Adipocyte (in vitro differentiated cells): ENCODE measurements at regions not wholly inside any gene's neighbourhood (a gene's known extent, or its start where the extent isn't known, plus 50 kb on each side); places are given as distances from the start of the nearest gene placed in this dataset.

Source experiments
- DNase-seq: peaks from one replicate; pipeline ENCODE4 v3.0.0-alpha.2; 2015; ENCODE audit warnings: low read depth
- H3K27me3 ChIP-seq: replicated peaks from 2 replicates; pipeline ENCODE4 v1.7.0; 2013; ENCODE audit warnings: mild to moderate bottlenecking, low read length, moderate library complexity; ENCODE audit not compliant: control insufficient read depth, insufficient read depth
- H3K36me3 ChIP-seq: 2 replicates; pipeline ENCODE4 v1.7.0; 2013; ENCODE audit warnings: low read length, mild to moderate bottlenecking, moderate library complexity; ENCODE audit not compliant: control insufficient read depth, insufficient read depth, severe bottlenecking
- H3K4me1 ChIP-seq: 2 replicates; pipeline ENCODE4 v1.7.0; 2013; ENCODE audit warnings: mild to moderate bottlenecking, low read length, moderate library complexity; ENCODE audit not compliant: control insufficient read depth, insufficient read depth
- H3K4me3 ChIP-seq: 2 replicates; pipeline ENCODE4 v1.7.0; 2013; ENCODE audit warnings: mild to moderate bottlenecking, low read length, moderate library complexity
- H3K9ac ChIP-seq: 2 replicates; pipeline ENCODE4 v1.7.0; 2013; ENCODE audit warnings: mild to moderate bottlenecking, low read length, moderate library complexity
- H3K9me3 ChIP-seq: 2 replicates; pipeline ENCODE4 v1.7.0; 2013; ENCODE audit warnings: mild to moderate bottlenecking, low read length, moderate library complexity; ENCODE audit not compliant: control insufficient read depth

- Histone ChIP-seq H3K4me3 (no peak overlapping the region), H3K27me3 (no peaks in the 10 kb centered on the region), H3K36me3 (no peaks in the 10 kb centered on the region), H3K9ac (peak overlapping the region; percentile 65), H3K9me3 (no peaks in the 10 kb centered on the region), H3K4me1 (peaks cover 11% of the 10 kb centered on the region)
- no peak for DNase-seq
Measured at GRCh38 chr4:24417206-24417605, 167.1 kb downstream of the DHX15 start.

GRCh38 chr4:24416293-24416692, 168.1 kb downstream of the DHX15 start:
- Histone ChIP-seq H3K36me3 (no peaks in the 10 kb centered on the region), H3K27me3 (no peaks in the 10 kb centered on the region), H3K4me3 (no peak overlapping the region), H3K9ac (peak overlapping the region; percentile 65), H3K4me1 (peaks cover 11% of the 10 kb centered on the region), H3K9me3 (no peaks in the 10 kb centered on the region)
- DNase-seq = no peak

GRCh38 chr4:24413311-24413784, 171.0 kb downstream of the DHX15 start:
- no peaks in the 10 kb centered on the region for H3K27me3 ChIP-seq
- H3K4me3 ChIP-seq = no peak overlapping the region
- H3K4me1 ChIP-seq = peaks cover 11% of the 10 kb centered on the region
- DNase-seq = no peak
- H3K36me3 ChIP-seq = no peaks in the 10 kb centered on the region
- no peak overlapping the region for H3K9ac ChIP-seq
- no peaks in the 10 kb centered on the region for H3K9me3 ChIP-seq

GRCh38 chr4:24411806-24412205, 172.5 kb downstream of the DHX15 start:
- H3K9ac ChIP-seq = no peak overlapping the region
- no peak overlapping the region for H3K4me3 ChIP-seq
- peaks cover 10% of the 10 kb centered on the region for H3K4me1 ChIP-seq
- H3K36me3 ChIP-seq = no peaks in the 10 kb centered on the region
- no peaks in the 10 kb centered on the region for H3K9me3 ChIP-seq
- no peak for DNase-seq
- no peaks in the 10 kb centered on the region for H3K27me3 ChIP-seq

- no peak overlapping the region for H3K9ac ChIP-seq
- no peaks in the 10 kb centered on the region for H3K9me3 ChIP-seq
- no peak for DNase-seq
- peaks cover 10% of the 10 kb centered on the region for H3K4me1 ChIP-seq
- no peaks in the 10 kb centered on the region for H3K27me3 ChIP-seq
- no peak overlapping the region for H3K4me3 ChIP-seq
- H3K36me3 ChIP-seq = no peaks in the 10 kb centered on the region
Measured at GRCh38 chr4:24411299-24411698, 173.1 kb downstream of the DHX15 start.

- H3K27me3 ChIP-seq = no peaks in the 10 kb centered on the region
- H3K36me3 ChIP-seq = no peaks in the 10 kb centered on the region
- DNase-seq = no peak
- no peaks in the 10 kb centered on the region for H3K9me3 ChIP-seq
- peaks cover 17% of the 10 kb centered on the region for H3K4me1 ChIP-seq
- peak overlapping the region; percentile 1 for H3K9ac ChIP-seq
- H3K4me3 ChIP-seq = no peak overlapping the region
Measured at GRCh38 chr4:24408640-24409039, 175.7 kb downstream of the DHX15 start.

GRCh38 chr4:24405926-24406325, 178.4 kb downstream of the DHX15 start:
- DNase-seq = no peak
- no peak overlapping the region for H3K9ac ChIP-seq

GRCh38 chr4:24405341-24405740, 179.0 kb downstream of the DHX15 start:
- H3K9ac ChIP-seq = no peak overlapping the region
- no peaks in the 10 kb centered on the region for H3K9me3 ChIP-seq
- no peaks in the 10 kb centered on the region for H3K36me3 ChIP-seq
- no peak for DNase-seq
- peaks cover 17% of the 10 kb centered on the region for H3K4me1 ChIP-seq
- no peaks in the 10 kb centered on the region for H3K27me3 ChIP-seq
- H3K4me3 ChIP-seq = no peak overlapping the region

More at GRCh38 chr4:24405926-24406325, 178.4 kb downstream of the DHX15 start:
- Histone ChIP-seq H3K27me3 (no peaks in the 10 kb centered on the region), H3K36me3 (no peaks in the 10 kb centered on the region), H3K4me3 (no peak overlapping the region), H3K9me3 (no peaks in the 10 kb centered on the region), H3K4me1 (peaks cover 17% of the 10 kb centered on the region)

- no peak for DNase-seq
- H3K27me3 ChIP-seq = no peaks in the 10 kb centered on the region
- peaks cover 12% of the 10 kb centered on the region for H3K4me1 ChIP-seq
- no peak overlapping the region for H3K4me3 ChIP-seq
- no peaks in the 10 kb centered on the region for H3K9me3 ChIP-seq
- no peak overlapping the region for H3K9ac ChIP-seq
- H3K36me3 ChIP-seq = no peaks in the 10 kb centered on the region
Measured at GRCh38 chr4:24404281-24404680, 180.1 kb downstream of the DHX15 start.

GRCh38 chr4:24403265-24403664, 181.1 kb downstream of the DHX15 start:
- Histone ChIP-seq H3K9ac (no peak overlapping the region), H3K27me3 (no peaks in the 10 kb centered on the region), H3K4me1 (peaks cover 7% of the 10 kb centered on the region), H3K9me3 (no peaks in the 10 kb centered on the region), H3K4me3 (no peak overlapping the region), H3K36me3 (no peaks in the 10 kb centered on the region)
- DNase-seq = no peak

- Histone ChIP-seq H3K9ac (no peak overlapping the region), H3K9me3 (no peaks in the 10 kb centered on the region), H3K4me1 (peaks cover 7% of the 10 kb centered on the region), H3K4me3 (no peak overlapping the region), H3K27me3 (no peaks in the 10 kb centered on the region), H3K36me3 (no peaks in the 10 kb centered on the region)
- no peak for DNase-seq
Measured at GRCh38 chr4:24400537-24400936, 183.8 kb downstream of the DHX15 start.

- Histone ChIP-seq H3K27me3 (no peaks in the 10 kb centered on the region), H3K36me3 (no peaks in the 10 kb centered on the region), H3K4me3 (no peak overlapping the region), H3K4me1 (no peaks in the 10 kb centered on the region), H3K9ac (no peak overlapping the region), H3K9me3 (no peaks in the 10 kb centered on the region)
- no peak for DNase-seq
Measured at GRCh38 chr4:24396988-24397387, 187.4 kb downstream of the DHX15 start.
